ENCODE measurements at regions not wholly inside any gene's neighbourhood (a gene's known extent, or its start where the extent isn't known, plus 50 kb on each side); places are given as distances from the start of the nearest gene placed in this dataset.

DNA sequence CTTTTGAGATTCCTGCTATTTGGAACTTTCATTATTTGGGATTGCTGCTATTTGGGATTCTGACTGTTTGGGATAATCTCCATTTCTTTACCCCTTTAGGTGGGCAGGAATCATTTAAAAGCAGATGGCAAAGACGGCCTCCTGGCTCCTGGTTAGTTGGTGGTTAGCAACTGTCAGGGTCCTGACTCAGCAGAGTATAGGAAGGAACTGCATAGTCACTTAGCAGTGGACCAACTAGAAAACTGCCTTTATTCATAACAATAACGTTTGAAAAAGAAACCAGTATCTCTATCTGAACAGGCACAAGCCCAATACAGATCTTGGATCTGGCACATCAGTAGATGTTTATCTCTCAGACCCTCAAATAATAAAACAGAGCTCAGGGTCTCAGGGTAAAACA, 469.7 kb upstream of the FGF16 start:
- TF ChIP-seq CTCF (conservative IDR thresholded peaks at IDR 0.05; ENCODE audit: low read length), result no peak
- no peak for TF ChIP-seq EZH2phosphoT487 (IDR thresholded peaks at IDR 0.05; ENCODE audit: borderline replicate concordance)

Measured in Loucy (cell line).